Natural killer cell (primary cell): ENCODE measurements at regions not wholly inside any gene's neighbourhood (a gene's known extent, or its start where the extent isn't known, plus 50 kb on each side); places are given as distances from the start of the nearest gene placed in this dataset.

Experiments used
- ATAC-seq, 3 donors: fragments of 150-1000 bp in 2 of 3; fragments of 200-7000 bp in 1 of 3; cut with Tn5 transposase; 1 replicate in 1 of 3; 2 replicates in 2 of 3; pipeline ENCODE4 v1.10.0; 2021; ENCODE audit warnings: mild to moderate bottlenecking in 2 of 3, moderate library complexity in 2 of 3
- DNase-seq, 2 donors: peaks; one replicate each; pipeline versions ENCODE4 v3.0.0 to v3.0.0-alpha.2; 2013 to 2021; ENCODE audit warnings: mixed read lengths in 1 of 2
- H3K27ac ChIP-seq: one replicate; pipeline ENCODE4 v1.5.1; 2013; ENCODE audit warnings: mild to moderate bottlenecking, low read length
- H3K27me3 ChIP-seq: one replicate; pipeline ENCODE4 v1.6.1; 2013; ENCODE audit warnings: low read length; ENCODE audit not compliant: control insufficient read depth, insufficient read depth
- H3K36me3 ChIP-seq: one replicate; pipeline ENCODE4 v1.6.1; 2013; ENCODE audit warnings: low read length; ENCODE audit not compliant: control insufficient read depth, insufficient read depth
- H3K4me1 ChIP-seq: one replicate; pipeline ENCODE4 v1.6.1; 2013; ENCODE audit warnings: low read length; ENCODE audit not compliant: control insufficient read depth, insufficient read depth
- H3K4me3 ChIP-seq: one replicate; pipeline ENCODE4 v1.5.1; 2013; ENCODE audit warnings: low read length
- H3K9me3 ChIP-seq: one replicate; pipeline ENCODE4 v1.6.1; 2013; ENCODE audit warnings: low read length; ENCODE audit not compliant: control insufficient read depth, insufficient read depth
- H3K27ac Mint-ChIP-seq, 2 donors: one replicate each; pipeline ENCODE4 v1.8.0; 2022; ENCODE audit warnings: mild to moderate bottlenecking in 2 of 2, mixed read lengths in 2 of 2, moderate library complexity in 1 of 2
- H3K27me3 Mint-ChIP-seq, 2 donors: one replicate each; pipeline ENCODE4 v1.8.0; 2022; ENCODE audit warnings: low read depth in 2 of 2, mixed read lengths in 2 of 2
- H3K36me3 Mint-ChIP-seq: one replicate; pipeline ENCODE4 v1.8.0; 2022; ENCODE audit warnings: mixed read lengths
- H3K4me1 Mint-ChIP-seq, 2 donors: one replicate each; pipeline ENCODE4 v1.8.0; 2022; ENCODE audit warnings: mixed read lengths in 2 of 2
- H3K4me3 Mint-ChIP-seq: one replicate; pipeline ENCODE4 v1.8.0; 2022; ENCODE audit warnings: mild to moderate bottlenecking, moderate library complexity, mixed read lengths
- H3K9me3 Mint-ChIP-seq, 2 donors: one replicate each; pipeline ENCODE4 v1.8.0; 2022; ENCODE audit warnings: mixed read lengths in 2 of 2
- WGBS: methylation state at CpG from one replicate; pipeline ENCODE4 v1.1.7; 2013; ENCODE audit warnings: missing lambda C conversion rate; ENCODE audit not compliant: insufficient coverage; 5-methylcytosine and 5-hydroxymethylcytosine counted together
- intact Hi-C: fragments of 100-400 bp; cut with micrococcal nuclease; formaldehyde crosslinking; loops from one replicate; pipeline ENCODE4 v1.14.2; 2022
- TF ChIP-seq, protein P1 (sequence below): fragments of 200-600 bp; IDR thresholded peaks from one replicate; pipeline ENCODE4 v1.8.0; 2022; ENCODE audit warnings: antibody characterized with exemption

DNA sequence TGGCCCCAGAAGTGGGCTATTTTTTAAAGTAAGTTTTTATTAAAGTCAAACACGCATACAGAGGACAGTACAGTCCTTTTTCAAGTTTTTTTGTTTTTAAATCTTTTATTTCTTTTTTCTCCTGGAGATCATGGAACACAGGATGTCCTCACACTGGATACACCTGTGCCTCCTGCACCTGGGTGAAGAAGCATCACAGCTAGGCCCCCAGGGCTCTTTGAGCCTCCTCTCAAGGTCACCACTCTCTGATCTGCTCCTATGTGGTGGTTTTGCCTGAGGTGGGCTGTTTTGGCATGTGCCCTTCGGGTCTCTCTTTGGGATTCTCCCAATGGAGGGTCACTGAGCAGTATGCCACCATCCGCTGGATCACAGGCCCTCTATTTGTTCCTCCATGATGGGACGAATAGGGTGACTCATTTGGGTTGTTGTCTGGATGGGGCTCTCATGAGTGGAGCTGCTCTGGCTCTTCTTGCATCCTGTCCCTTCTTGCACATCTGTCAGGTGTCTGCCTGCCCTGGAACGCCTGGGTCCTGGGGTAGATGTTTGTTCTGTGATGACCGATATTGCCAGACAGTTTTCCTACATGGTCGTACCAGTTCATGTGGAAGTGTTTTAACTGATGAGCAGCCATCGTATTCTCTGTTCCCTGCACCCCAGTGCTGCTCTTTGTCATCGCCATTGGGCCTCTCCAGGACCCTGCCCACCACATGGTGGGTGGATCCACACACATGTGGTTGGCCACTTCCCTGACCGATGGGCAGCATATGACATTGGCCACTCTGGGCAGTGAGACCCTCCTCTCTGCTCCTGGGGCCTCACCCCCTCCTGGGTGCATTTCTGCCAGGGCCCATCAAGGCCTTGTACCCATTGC lies 55.2 kb upstream of the MED9 start:
- no peaks in the 10 kb centered on the region for H3K27me3 ChIP-seq
- TF ChIP-seq, protein P1, sequence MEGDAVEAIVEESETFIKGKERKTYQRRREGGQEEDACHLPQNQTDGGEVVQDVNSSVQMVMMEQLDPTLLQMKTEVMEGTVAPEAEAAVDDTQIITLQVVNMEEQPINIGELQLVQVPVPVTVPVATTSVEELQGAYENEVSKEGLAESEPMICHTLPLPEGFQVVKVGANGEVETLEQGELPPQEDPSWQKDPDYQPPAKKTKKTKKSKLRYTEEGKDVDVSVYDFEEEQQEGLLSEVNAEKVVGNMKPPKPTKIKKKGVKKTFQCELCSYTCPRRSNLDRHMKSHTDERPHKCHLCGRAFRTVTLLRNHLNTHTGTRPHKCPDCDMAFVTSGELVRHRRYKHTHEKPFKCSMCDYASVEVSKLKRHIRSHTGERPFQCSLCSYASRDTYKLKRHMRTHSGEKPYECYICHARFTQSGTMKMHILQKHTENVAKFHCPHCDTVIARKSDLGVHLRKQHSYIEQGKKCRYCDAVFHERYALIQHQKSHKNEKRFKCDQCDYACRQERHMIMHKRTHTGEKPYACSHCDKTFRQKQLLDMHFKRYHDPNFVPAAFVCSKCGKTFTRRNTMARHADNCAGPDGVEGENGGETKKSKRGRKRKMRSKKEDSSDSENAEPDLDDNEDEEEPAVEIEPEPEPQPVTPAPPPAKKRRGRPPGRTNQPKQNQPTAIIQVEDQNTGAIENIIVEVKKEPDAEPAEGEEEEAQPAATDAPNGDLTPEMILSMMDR, result no peak
- H3K27me3 Mint-ChIP-seq, result peaks cover 0 to 3% of the 10 kb centered on the region in 2 donors
- H3K27ac ChIP-seq, result no peak overlapping the region
- peaks cover 2% of the 10 kb centered on the region for H3K4me1 ChIP-seq
- intact Hi-C loops, result no loop called here
- ATAC-seq (peak in 1 of 3 donors; percentile 11), DNase-seq (no peak)
- peaks cover 11% of the 10 kb centered on the region for H3K9me3 ChIP-seq
- no peak overlapping the region for H3K4me3 ChIP-seq
- H3K36me3 ChIP-seq, result no peaks in the 10 kb centered on the region
- 88% methylated on average over 10 of the region's 10 CpGs for WGBS
- no peaks in the 10 kb centered on the region for H3K36me3 Mint-ChIP-seq
- H3K27ac Mint-ChIP-seq, result no peak overlapping the region
- no peaks in the 10 kb centered on the region for H3K9me3 Mint-ChIP-seq
- peaks cover 4 to 5% of the 10 kb centered on the region in 2 donors for H3K4me1 Mint-ChIP-seq
- no peak overlapping the region for H3K4me3 Mint-ChIP-seq

DNA sequence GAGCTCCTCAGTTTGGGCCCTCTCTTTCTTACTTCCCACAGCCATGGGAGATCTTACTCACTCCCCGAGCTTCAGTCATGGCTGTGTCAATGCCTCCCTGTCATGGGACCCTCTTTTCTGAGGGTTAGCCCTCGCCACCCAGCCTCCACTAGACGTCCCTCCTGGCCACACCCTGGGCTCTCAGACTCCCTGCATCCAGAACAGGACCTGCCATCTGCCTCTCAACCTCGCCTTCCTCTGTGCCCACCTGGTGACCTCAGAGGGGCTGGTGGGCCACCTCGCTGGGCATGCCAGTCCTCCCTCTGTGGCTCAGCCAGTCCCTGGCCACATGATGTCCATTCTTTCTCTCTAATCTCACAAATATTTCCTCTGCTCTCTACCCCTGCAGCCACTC lies 54.6 kb upstream of the MED9 start:
- intact Hi-C loops, result no loop called here
- TF ChIP-seq, protein P1, result no peak
- WGBS, result 74% methylated on average over 5 of the region's 5 CpGs
- Histone ChIP-seq H3K9me3 (peaks cover 11% of the 10 kb centered on the region), H3K4me3 (no peak overlapping the region), H3K27me3 (no peaks in the 10 kb centered on the region), H3K27ac (no peak overlapping the region), H3K36me3 (no peaks in the 10 kb centered on the region), H3K4me1 (no peaks in the 10 kb centered on the region)
- H3K4me1 Mint-ChIP-seq, result no peaks in the 10 kb centered on the region
- H3K9me3 Mint-ChIP-seq, result no peaks in the 10 kb centered on the region
- peaks cover 0 to 3% of the 10 kb centered on the region in 2 donors for H3K27me3 Mint-ChIP-seq
- H3K4me3 Mint-ChIP-seq, result no peak overlapping the region
- no peak for ATAC-seq
- H3K36me3 Mint-ChIP-seq, result no peaks in the 10 kb centered on the region
- DNase-seq, result no peak
- H3K27ac Mint-ChIP-seq, result no peak overlapping the region

DNA sequence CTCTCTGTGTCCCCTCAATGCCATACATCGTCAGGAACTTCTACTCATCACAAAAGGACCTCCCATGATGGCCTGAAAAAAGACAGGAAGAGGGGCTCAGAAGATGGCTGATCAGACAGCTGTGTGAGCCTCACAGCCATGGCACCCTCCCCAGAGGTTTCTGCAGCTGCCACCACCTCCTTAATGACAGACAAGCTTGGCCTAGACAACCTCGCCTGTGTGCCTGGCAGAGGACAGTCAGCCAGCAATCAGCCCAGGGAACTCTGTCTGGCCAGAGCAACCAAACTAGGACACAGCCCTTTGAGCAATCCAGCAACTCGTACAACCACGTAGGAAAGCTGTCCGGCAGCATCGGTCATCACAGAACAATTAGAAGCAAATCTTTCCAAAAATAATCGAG lies 54.2 kb upstream of the MED9 start:
- no peak overlapping the region for H3K27ac Mint-ChIP-seq
- H3K4me1 Mint-ChIP-seq, result no peaks in the 10 kb centered on the region
- TF ChIP-seq, protein P1, result no peak
- Histone ChIP-seq H3K4me1 (no peaks in the 10 kb centered on the region), H3K4me3 (no peak overlapping the region), H3K9me3 (peaks cover 11% of the 10 kb centered on the region), H3K36me3 (no peaks in the 10 kb centered on the region), H3K27ac (no peak overlapping the region), H3K27me3 (no peaks in the 10 kb centered on the region)
- no peak overlapping the region for H3K4me3 Mint-ChIP-seq
- intact Hi-C loops, result no loop called here
- WGBS, result 91% methylated on average over 7 of the region's 7 CpGs
- peaks cover 0 to 3% of the 10 kb centered on the region in 2 donors for H3K27me3 Mint-ChIP-seq
- ATAC-seq (no peak), DNase-seq (no peak)
- H3K36me3 Mint-ChIP-seq, result no peaks in the 10 kb centered on the region
- no peaks in the 10 kb centered on the region for H3K9me3 Mint-ChIP-seq

- 87% methylated on average over 4 of the region's 4 CpGs for WGBS
- H3K4me1 ChIP-seq, result no peaks in the 10 kb centered on the region
- no peaks in the 10 kb centered on the region for H3K4me1 Mint-ChIP-seq
- H3K36me3 Mint-ChIP-seq, result no peaks in the 10 kb centered on the region
- no peak overlapping the region for H3K4me3 Mint-ChIP-seq
- ATAC-seq (no peak), DNase-seq (no peak)
- H3K27me3 ChIP-seq, result no peaks in the 10 kb centered on the region
- intact Hi-C loops, result no loop called here
- H3K36me3 ChIP-seq, result no peaks in the 10 kb centered on the region
- H3K27ac Mint-ChIP-seq, result no peak overlapping the region
- no peak overlapping the region for H3K4me3 ChIP-seq
- TF ChIP-seq, protein P1, result no peak
- H3K9me3 Mint-ChIP-seq, result no peaks in the 10 kb centered on the region
- peaks cover 3 to 4% of the 10 kb centered on the region in 2 donors for H3K27me3 Mint-ChIP-seq
- H3K27ac ChIP-seq, result no peak overlapping the region
- peaks cover 11% of the 10 kb centered on the region for H3K9me3 ChIP-seq
Observed at GRCh38 chr17:17423656-17424055, 53.1 kb upstream of the MED9 start.
